DND-41 (cell line): ENCODE measurements at regions not wholly inside any gene's neighbourhood (a gene's known extent, or its start where the extent isn't known, plus 50 kb on each side); places are given as distances from the start of the nearest gene placed in this dataset.

Source experiments
- CTCF ChIP-seq: IDR thresholded peaks from 2 replicates; pipeline ENCODE4 v1.5.1; 2012; ENCODE audit warnings: borderline replicate concordance, low read length, moderate library complexity, mild to moderate bottlenecking; ENCODE audit not compliant: poor library complexity, severe bottlenecking; ENCODE audit errors: extremely low read depth
- EZH2 ChIP-seq: IDR thresholded peaks from 3 replicates; pipeline ENCODE4 v1.6.1; 2012; ENCODE audit warnings: borderline replicate concordance, low read depth, mild to moderate bottlenecking, moderate library complexity, low read length, inconsistent platforms; ENCODE audit not compliant: severe bottlenecking

GRCh38 chr18:40935423-40935822 is 1019.6 kb upstream of the PIK3C3 start:
- TF ChIP-seq CTCF (peak; percentile 23), EZH2 (no peak)
